Natural killer cell treated with Interleukin-12 subunit alpha and Interleukin-12 subunit beta and Interleukin-15 and Interleukin-18, amount 100 ng/mL, for 72 hours (primary cell): ENCODE measurements at regions not wholly inside any gene's neighbourhood (a gene's known extent, or its start where the extent isn't known, plus 50 kb on each side); places are given as distances from the start of the nearest gene placed in this dataset.

Experiments used
- ATAC-seq, 2 donors: fragments of 150-1000 bp; cut with Tn5 transposase in 1 of 2; sonication (Bioruptor Pico), chemical (Tn5 transposase) in 1 of 2; 2 replicates each; pipeline ENCODE4 v1.10.0; 2021
- DNase-seq: peaks from one replicate; pipeline ENCODE4 v3.0.0; 2022; ENCODE audit warnings: low spot score
- H3K27ac Mint-ChIP-seq, 2 donors: 1 replicate in 1 of 2; 2 replicates in 1 of 2; pipeline ENCODE4 v1.8.0; 2022; ENCODE audit warnings: mixed read lengths in 2 of 2, mild to moderate bottlenecking in 1 of 2, moderate library complexity in 1 of 2
- H3K27me3 Mint-ChIP-seq, 2 donors: 1 replicate in 1 of 2; 2 replicates in 1 of 2; pipeline ENCODE4 v1.8.0; 2022; ENCODE audit warnings: mixed read lengths in 2 of 2
- H3K36me3 Mint-ChIP-seq: one replicate; pipeline ENCODE4 v1.8.0; 2022; ENCODE audit warnings: mixed read lengths
- H3K4me1 Mint-ChIP-seq, 2 donors: 1 replicate in 1 of 2; 2 replicates in 1 of 2; pipeline ENCODE4 v1.8.0; 2022; ENCODE audit warnings: low read depth in 2 of 2, mixed read lengths in 2 of 2, mild to moderate bottlenecking in 1 of 2
- H3K4me3 Mint-ChIP-seq: one replicate; pipeline ENCODE4 v1.8.0; 2022; ENCODE audit warnings: mixed read lengths
- H3K9me3 Mint-ChIP-seq: 2 replicates; pipeline ENCODE4 v1.8.0; 2022; ENCODE audit warnings: mixed read lengths

DNA sequence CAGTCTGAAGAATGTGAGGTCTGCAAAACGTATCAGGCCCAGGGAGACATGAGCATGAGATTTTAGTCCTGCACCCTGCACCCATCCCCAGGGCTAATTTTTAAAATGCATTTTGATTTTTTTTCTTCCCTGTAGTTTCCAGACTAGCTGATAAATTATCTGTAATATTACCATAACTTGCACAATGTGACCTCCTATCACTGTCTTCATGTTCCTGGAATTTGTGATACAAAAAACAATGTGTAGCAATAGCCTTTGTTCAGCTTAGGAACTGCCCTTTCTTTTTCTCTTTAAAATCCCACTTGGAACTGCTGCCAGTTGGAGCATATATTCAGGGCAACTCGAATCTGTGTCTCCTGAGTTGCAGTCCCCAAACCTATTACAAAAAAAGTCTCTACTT lies 222.8 kb upstream of the HS6ST1 start:
- no peak overlapping the region for H3K27ac Mint-ChIP-seq
- H3K27me3 Mint-ChIP-seq: peaks cover 5% of the 10 kb centered on the region in 2 donors
- no peaks in the 10 kb centered on the region for H3K4me1 Mint-ChIP-seq
- H3K9me3 Mint-ChIP-seq: peaks cover 2% of the 10 kb centered on the region
- no peak for DNase-seq
- H3K4me3 Mint-ChIP-seq: no peak overlapping the region
- ATAC-seq: no peak
- no peaks in the 10 kb centered on the region for H3K36me3 Mint-ChIP-seq

GRCh38 chr2:128543036-128543435 lies 224.4 kb upstream of the HS6ST1 start:
- ATAC-seq (no peak), DNase-seq (no peak)
- H3K36me3 Mint-ChIP-seq: no peaks in the 10 kb centered on the region
- no peak overlapping the region for H3K4me3 Mint-ChIP-seq
- H3K9me3 Mint-ChIP-seq: peaks cover 9% of the 10 kb centered on the region
- no peak overlapping the region for H3K27ac Mint-ChIP-seq
- peaks cover 6 to 18% of the 10 kb centered on the region in 2 donors for H3K27me3 Mint-ChIP-seq
- H3K4me1 Mint-ChIP-seq: no peaks in the 10 kb centered on the region

DNA sequence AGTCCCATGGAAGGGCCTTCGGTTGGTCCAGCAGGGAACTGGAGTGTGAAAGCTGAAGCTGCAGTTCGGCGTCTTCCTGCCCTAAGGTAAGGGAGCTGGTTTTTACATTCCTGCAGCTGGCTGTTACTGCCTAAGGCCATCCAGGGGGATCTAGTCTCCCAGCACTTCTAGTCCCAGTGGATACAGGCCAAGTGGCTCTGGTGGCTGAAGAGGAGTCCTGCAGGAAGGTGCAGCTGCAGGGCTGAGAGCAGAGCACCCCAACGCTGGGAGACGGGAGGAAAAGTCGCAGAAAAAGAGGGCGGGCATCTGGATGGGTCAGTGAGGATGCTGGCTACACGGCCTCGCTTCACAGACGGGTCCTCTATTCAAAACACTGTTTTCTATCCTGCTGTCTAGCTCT lies 225.0 kb upstream of the HS6ST1 start:
- Mint-ChIP-seq H3K9me3 (peaks cover 9% of the 10 kb centered on the region), H3K4me1 (no peaks in the 10 kb centered on the region), H3K27me3 (peaks cover 6 to 18% of the 10 kb centered on the region in 2 donors), H3K36me3 (no peaks in the 10 kb centered on the region), H3K4me3 (peak overlapping the region; percentile 18), H3K27ac (no peak overlapping the region)
- DNase-seq: no peak
- ATAC-seq: no peak

DNA sequence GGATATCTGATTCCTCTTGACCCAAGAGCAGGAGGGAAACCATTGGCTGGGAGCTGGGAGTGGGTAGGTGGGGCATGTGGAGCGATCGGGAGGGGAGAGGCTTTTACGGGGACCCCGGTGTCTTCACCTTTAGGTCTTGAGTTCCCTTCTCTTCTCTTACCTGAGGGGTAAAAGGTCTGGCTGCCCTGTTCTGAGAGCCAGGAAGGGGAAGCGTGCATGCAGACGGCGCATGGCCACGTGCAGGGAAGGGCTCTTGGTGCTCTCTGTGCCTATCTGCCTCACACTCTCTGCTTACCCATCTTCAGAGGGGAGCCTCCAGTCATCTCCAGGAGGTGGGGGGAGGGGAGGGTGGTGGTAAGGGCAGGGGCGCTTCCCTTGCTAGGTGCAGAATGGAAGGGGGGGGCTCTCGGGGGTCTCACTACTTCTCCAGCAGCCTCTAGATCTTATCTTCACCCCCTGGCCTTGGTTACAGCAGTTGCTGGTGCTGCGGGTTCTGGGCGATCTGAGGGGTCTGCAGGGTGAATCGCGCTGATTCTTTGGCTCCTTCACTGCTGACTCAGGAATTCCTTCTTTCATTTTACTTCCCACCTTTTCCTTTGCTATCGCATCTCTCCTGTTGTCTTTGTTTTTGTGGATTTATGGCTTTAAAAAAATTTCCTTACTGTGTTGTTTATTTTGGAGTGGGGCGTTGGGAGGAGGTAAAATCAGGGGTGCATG lies 225.8 kb upstream of the HS6ST1 start:
- peaks cover 9% of the 10 kb centered on the region for H3K9me3 Mint-ChIP-seq
- no peaks in the 10 kb centered on the region for H3K36me3 Mint-ChIP-seq
- no peaks in the 10 kb centered on the region for H3K4me1 Mint-ChIP-seq
- DNase-seq (no peak), ATAC-seq (no peak)
- peaks cover 6 to 18% of the 10 kb centered on the region in 2 donors for H3K27me3 Mint-ChIP-seq
- H3K4me3 Mint-ChIP-seq: peak overlapping the region; percentile 18
- H3K27ac Mint-ChIP-seq: no peak overlapping the region

DNA sequence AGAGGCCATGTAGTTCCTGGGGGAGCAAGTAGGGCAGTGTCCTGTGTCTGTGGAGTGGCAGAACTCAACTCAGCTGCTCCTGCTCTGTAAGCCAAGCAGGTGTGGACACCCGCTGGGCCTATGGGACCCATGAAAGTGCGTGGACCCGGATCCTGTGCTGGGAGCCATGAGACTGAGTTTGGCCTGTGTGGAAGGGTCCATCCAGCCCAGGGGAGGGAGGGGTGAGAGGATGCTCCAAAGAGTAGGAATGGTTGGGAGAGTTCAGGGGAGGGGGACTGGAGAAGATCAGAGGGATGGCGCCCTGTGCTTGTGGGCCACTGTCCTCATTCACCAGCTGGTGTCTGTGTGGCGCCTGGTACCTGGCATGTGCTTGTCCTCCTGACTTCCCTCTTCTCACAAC lies 226.4 kb upstream of the HS6ST1 start:
- Mint-ChIP-seq H3K27ac (no peak overlapping the region), H3K4me3 (no peak overlapping the region), H3K9me3 (peaks cover 9% of the 10 kb centered on the region), H3K4me1 (no peaks in the 10 kb centered on the region), H3K36me3 (no peaks in the 10 kb centered on the region), H3K27me3 (peaks cover 6 to 18% of the 10 kb centered on the region in 2 donors)
- no peak for ATAC-seq
- DNase-seq: no peak

- peaks cover 6 to 18% of the 10 kb centered on the region in 2 donors for H3K27me3 Mint-ChIP-seq
- peaks cover 9% of the 10 kb centered on the region for H3K9me3 Mint-ChIP-seq
- H3K4me3 Mint-ChIP-seq: no peak overlapping the region
- no peak for ATAC-seq
- no peaks in the 10 kb centered on the region for H3K4me1 Mint-ChIP-seq
- H3K27ac Mint-ChIP-seq: no peak overlapping the region
- no peak for DNase-seq
- H3K36me3 Mint-ChIP-seq: no peaks in the 10 kb centered on the region
Observed at GRCh38 chr2:128545829-128546228, 227.2 kb upstream of the HS6ST1 start.

GRCh38 chr2:128547667-128548066 lies 229.0 kb upstream of the HS6ST1 start:
- no peak overlapping the region for H3K4me3 Mint-ChIP-seq
- no peaks in the 10 kb centered on the region for H3K36me3 Mint-ChIP-seq
- no peak overlapping the region for H3K27ac Mint-ChIP-seq
- H3K4me1 Mint-ChIP-seq: no peaks in the 10 kb centered on the region
- peaks cover 9% of the 10 kb centered on the region for H3K9me3 Mint-ChIP-seq
- H3K27me3 Mint-ChIP-seq: peaks cover 6 to 18% of the 10 kb centered on the region in 2 donors
- ATAC-seq (no peak), DNase-seq (no peak)

GRCh38 chr2:128548461-128548891 lies 229.8 kb upstream of the HS6ST1 start:
- Mint-ChIP-seq H3K4me1 (no peaks in the 10 kb centered on the region), H3K27me3 (peaks cover 6 to 18% of the 10 kb centered on the region in 2 donors), H3K27ac (no peak overlapping the region), H3K9me3 (peaks cover 9% of the 10 kb centered on the region), H3K36me3 (no peaks in the 10 kb centered on the region), H3K4me3 (no peak overlapping the region)
- ATAC-seq: no peak
- DNase-seq: no peak

DNA sequence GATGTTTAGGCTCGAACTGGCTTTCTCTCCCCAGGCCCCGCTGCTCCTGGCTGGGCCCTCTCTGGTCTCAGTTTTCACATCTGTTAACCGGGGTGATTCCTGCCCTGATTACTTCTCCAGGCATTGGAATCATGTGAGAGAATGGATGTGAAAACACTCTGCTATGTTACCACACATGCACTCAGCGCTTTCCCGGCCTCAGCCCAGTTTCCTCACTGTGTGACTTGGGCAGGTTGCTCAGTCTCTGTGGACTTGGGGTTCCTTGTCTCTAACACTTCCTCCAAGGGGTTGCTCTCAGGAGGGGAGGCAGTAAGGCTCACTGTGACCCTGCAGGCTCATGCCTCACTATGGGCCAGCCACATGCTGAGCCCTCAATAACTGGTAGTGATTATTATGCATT lies 230.4 kb upstream of the HS6ST1 start:
- DNase-seq: no peak
- H3K4me1 Mint-ChIP-seq: no peaks in the 10 kb centered on the region
- H3K27me3 Mint-ChIP-seq: peaks cover 6 to 18% of the 10 kb centered on the region in 2 donors

GRCh38 chr2:128549646-128550260 lies 231.1 kb upstream of the HS6ST1 start:
- no peak overlapping the region for H3K27ac Mint-ChIP-seq
- H3K9me3 Mint-ChIP-seq: peaks cover 9% of the 10 kb centered on the region
- ATAC-seq (no peak), DNase-seq (no peak)
- H3K4me1 Mint-ChIP-seq: no peaks in the 10 kb centered on the region
- H3K27me3 Mint-ChIP-seq: peaks cover 5 to 18% of the 10 kb centered on the region in 2 donors
- H3K4me3 Mint-ChIP-seq: no peak overlapping the region
- H3K36me3 Mint-ChIP-seq: no peaks in the 10 kb centered on the region

More for the DNA sequence above, 230.4 kb upstream of the HS6ST1 start:
- peaks cover 9% of the 10 kb centered on the region for H3K9me3 Mint-ChIP-seq
- H3K27ac Mint-ChIP-seq: no peak overlapping the region
- no peak overlapping the region for H3K4me3 Mint-ChIP-seq
- ATAC-seq: no peak
- no peaks in the 10 kb centered on the region for H3K36me3 Mint-ChIP-seq

- Mint-ChIP-seq H3K27ac (no peak overlapping the region), H3K4me1 (no peaks in the 10 kb centered on the region), H3K9me3 (peaks cover 9% of the 10 kb centered on the region), H3K36me3 (no peaks in the 10 kb centered on the region), H3K27me3 (peaks cover 3 to 18% of the 10 kb centered on the region in 2 donors), H3K4me3 (no peak overlapping the region)
- no peak for DNase-seq
- no peak for ATAC-seq
Observed at GRCh38 chr2:128550389-128550788, 231.7 kb upstream of the HS6ST1 start.

DNA sequence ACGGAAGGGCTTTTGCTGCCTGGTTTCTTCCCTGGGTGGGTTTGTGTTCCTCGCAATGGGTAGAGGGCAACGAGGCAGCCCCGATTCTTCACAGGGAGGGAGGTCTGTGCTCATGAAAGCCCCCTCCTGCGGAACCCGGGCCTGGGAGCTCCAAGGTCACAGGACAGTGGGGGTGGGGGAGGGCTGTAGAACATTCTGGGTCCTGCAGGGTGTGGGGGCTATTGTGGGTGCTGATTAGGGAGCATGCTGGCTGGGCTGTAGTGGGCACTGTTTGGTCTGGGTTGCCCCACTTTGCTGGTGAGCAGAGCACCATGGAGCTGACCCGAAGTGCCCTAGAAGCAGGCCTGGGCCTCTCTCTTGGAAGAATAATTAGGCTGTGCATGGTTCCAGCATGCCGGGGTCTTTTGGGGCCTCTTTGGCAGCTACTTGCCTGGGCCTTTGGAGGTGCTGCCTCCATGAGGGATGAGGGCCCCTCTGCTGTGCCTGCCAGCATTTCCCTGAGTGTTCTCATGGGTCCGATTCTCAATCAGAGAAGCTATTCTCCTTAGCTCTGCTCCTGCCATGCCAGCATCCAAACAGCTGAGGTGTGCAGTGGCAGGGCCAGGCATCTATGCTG lies 232.2 kb upstream of the HS6ST1 start:
- Mint-ChIP-seq H3K9me3 (peaks cover 9% of the 10 kb centered on the region), H3K27me3 (peaks cover 3 to 18% of the 10 kb centered on the region in 2 donors), H3K27ac (no peak overlapping the region), H3K4me3 (no peak overlapping the region), H3K36me3 (no peaks in the 10 kb centered on the region), H3K4me1 (no peaks in the 10 kb centered on the region)
- ATAC-seq (peak in 1 of 2 donors; percentile 4), DNase-seq (no peak)

DNA sequence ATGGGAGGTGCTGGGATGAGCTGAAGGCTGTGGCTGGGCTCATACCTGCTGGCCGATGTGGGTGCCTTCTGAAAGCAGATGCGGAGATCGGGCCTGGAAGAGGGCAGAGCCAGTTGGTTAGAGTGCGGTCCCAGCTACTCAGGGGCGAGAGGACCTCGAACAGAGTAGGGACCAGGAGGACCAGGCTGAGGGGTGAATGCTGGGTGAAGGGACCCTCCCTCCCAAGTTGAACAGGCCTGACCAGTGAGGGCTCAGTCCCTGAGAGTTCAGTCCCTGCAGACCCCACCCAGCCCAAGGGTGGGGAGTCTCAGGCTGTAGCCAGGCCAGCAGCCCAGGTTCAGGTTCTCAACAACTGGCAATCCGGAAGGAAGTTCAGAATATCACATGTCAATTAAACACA lies 232.8 kb upstream of the HS6ST1 start:
- peak in 1 of 2 donors; percentile 11 for ATAC-seq
- DNase-seq: no peak
- Mint-ChIP-seq H3K4me3 (no peak overlapping the region), H3K36me3 (no peaks in the 10 kb centered on the region), H3K4me1 (no peaks in the 10 kb centered on the region), H3K27me3 (peaks cover 3 to 13% of the 10 kb centered on the region in 2 donors), H3K9me3 (peaks cover 7% of the 10 kb centered on the region), H3K27ac (no peak overlapping the region)

- Mint-ChIP-seq H3K36me3 (no peaks in the 10 kb centered on the region), H3K27me3 (peaks cover 0 to 5% of the 10 kb centered on the region in 2 donors), H3K4me1 (no peaks in the 10 kb centered on the region), H3K4me3 (no peak overlapping the region), H3K9me3 (no peaks in the 10 kb centered on the region), H3K27ac (no peak overlapping the region)
- ATAC-seq (no peak), DNase-seq (no peak)
Observed at GRCh38 chr2:128552141-128552805, 233.6 kb upstream of the HS6ST1 start.
